Hematopoietic multipotent progenitor cell (in vitro differentiated cells): ENCODE measurements at regions not wholly inside any gene's neighbourhood (a gene's known extent, or its start where the extent isn't known, plus 50 kb on each side); places are given as distances from the start of the nearest gene placed in this dataset.

Source experiments
- DNase-seq, 3 donors: peaks; one replicate each; pipeline ENCODE4 v3.0.0-alpha.2; 2011 to 2015; ENCODE audit warnings: low read depth in 2 of 3, low spot score in 2 of 3

GRCh38 chr2:74735009-74735408 lies 81.0 kb downstream of the SEMA4F start:
- DNase-seq, result no peak

GRCh38 chr2:74735564-74735963 lies 81.5 kb downstream of the SEMA4F start:
- peak in 1 of 3 donors; percentile 14 for DNase-seq

GRCh38 chr2:74736589-74736988 lies 82.5 kb downstream of the SEMA4F start:
- no peak for DNase-seq

- DNase-seq, result no peak
These were observed 84.5 kb downstream of the SEMA4F start for GRCh38 chr2:74738586-74738985.

GRCh38 chr2:74739129-74739528 lies 85.1 kb downstream of the SEMA4F start:
- DNase-seq, result no peak

GRCh38 chr2:74739733-74740241 lies 85.7 kb downstream of the SEMA4F start:
- DNase-seq, result no peak

- DNase-seq, result no peak
These were observed 86.3 kb downstream of the SEMA4F start for GRCh38 chr2:74740395-74740740.

- DNase-seq, result peak in 1 of 3 donors; percentile 10
These were observed 86.8 kb downstream of the SEMA4F start for GRCh38 chr2:74740741-74741431.

- DNase-seq, result no peak
These were observed 87.6 kb downstream of the SEMA4F start for GRCh38 chr2:74741629-74742028.

- no peak for DNase-seq
These were observed 88.4 kb downstream of the SEMA4F start for GRCh38 chr2:74742471-74742870.

- DNase-seq, result no peak
These were observed 89.0 kb downstream of the SEMA4F start for GRCh38 chr2:74743039-74743438.

GRCh38 chr2:74743778-74744177 lies 89.7 kb downstream of the SEMA4F start:
- no peak for DNase-seq

GRCh38 chr2:74744731-74745515 lies 89.0 kb upstream of the HK2 start:
- no peak for DNase-seq

- no peak for DNase-seq
These were observed 88.2 kb upstream of the HK2 start for GRCh38 chr2:74745766-74746165.

- DNase-seq, result no peak
These were observed 87.4 kb upstream of the HK2 start for GRCh38 chr2:74746480-74746879.

- no peak for DNase-seq
These were observed 86.4 kb upstream of the HK2 start for GRCh38 chr2:74747411-74748080.

- DNase-seq, result no peak
These were observed 85.3 kb upstream of the HK2 start for GRCh38 chr2:74748665-74749064.

GRCh38 chr2:74749432-74749831 lies 84.5 kb upstream of the HK2 start:
- DNase-seq, result no peak

- no peak for DNase-seq
These were observed 81.7 kb upstream of the HK2 start for GRCh38 chr2:74751981-74752851.

- DNase-seq, result no peak
These were observed 78.5 kb upstream of the HK2 start for GRCh38 chr2:74755386-74755785.
